ENCODE measurements at regions not wholly inside any gene's neighbourhood (a gene's known extent, or its start where the extent isn't known, plus 50 kb on each side); places are given as distances from the start of the nearest gene placed in this dataset.

DNA sequence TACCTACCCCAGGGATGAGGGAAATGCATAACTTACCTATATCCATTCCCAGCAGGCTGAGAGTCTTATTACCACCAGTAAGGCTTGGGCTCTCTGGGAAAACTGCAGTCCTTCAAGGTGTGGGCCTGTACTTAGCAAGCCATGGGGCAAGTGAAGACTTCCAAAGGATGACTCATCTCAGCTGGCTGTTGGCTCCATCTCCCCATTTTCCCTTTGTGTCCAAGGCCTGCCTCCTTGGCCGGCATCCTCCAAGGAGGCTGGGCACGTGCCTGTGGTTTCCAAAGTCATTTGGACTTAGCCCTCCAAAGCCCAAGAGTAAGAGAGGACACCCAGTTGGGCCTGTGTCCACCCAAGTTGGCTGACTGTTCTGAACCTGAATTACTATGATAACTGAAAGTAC, 89.8 kb downstream of the TMEM100 start:
- DNase-seq = no peak

DNA sequence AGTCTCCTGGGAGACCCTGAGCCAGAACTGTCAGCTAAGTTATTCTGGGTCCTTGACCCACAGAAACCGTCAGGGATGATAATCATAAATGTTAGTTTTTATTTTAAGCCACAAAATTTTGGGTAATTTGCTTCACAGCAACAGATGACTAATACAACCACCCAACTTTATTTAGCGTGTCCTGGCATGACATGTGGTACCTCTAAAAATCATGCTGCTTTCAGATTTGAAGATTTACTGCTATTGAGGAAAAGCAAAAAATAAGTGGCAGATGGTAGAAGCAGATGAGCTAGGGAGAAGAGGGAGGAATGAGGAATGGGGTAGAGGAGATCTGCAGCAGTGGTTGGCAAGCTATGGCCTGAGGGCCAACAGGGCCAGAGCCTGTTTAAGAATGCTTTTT, 90.4 kb downstream of the TMEM100 start:
- no peak for DNase-seq

DNA sequence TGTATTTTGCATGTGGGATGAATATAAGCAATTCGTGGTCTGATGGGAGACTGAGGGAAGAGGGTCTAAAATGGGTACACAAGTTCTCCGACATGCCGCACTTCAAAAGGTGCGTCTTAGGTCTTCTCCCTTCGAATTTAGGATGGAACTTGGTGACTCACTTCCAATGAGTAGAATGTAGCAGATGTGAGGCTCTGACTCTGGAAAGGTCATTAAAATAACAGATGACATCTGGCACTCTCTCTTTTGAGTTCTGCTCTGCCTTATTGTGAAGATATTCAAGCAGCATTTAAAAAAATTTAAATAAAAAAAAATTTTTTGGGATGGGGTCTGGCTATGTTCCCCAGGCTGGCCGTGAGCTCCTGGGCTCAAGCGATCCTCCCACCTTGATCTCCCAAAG, 92.7 kb downstream of the TMEM100 start:
- no peak for DNase-seq

DNA sequence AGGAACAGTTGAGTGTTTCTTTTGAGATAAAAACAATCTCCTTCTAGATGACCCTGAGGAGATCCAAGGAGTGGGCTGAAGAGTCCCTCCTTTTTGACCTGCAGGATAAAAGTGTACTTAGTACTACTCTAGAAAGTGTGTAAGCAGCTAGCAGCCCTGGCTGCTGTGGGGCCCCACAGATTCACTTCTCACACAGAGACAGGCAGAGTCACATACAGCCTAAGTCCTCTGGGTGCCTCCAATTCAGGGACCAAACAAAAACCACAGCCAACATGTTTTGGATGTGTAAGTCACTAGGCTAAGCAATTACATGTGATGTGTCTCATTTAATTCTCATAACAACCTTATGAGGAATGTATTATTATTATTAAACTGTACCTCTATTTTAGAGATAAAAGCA, 97.1 kb downstream of the TMEM100 start:
- peak in 1 of 2 experiments; percentile 23 for DNase-seq

DNA sequence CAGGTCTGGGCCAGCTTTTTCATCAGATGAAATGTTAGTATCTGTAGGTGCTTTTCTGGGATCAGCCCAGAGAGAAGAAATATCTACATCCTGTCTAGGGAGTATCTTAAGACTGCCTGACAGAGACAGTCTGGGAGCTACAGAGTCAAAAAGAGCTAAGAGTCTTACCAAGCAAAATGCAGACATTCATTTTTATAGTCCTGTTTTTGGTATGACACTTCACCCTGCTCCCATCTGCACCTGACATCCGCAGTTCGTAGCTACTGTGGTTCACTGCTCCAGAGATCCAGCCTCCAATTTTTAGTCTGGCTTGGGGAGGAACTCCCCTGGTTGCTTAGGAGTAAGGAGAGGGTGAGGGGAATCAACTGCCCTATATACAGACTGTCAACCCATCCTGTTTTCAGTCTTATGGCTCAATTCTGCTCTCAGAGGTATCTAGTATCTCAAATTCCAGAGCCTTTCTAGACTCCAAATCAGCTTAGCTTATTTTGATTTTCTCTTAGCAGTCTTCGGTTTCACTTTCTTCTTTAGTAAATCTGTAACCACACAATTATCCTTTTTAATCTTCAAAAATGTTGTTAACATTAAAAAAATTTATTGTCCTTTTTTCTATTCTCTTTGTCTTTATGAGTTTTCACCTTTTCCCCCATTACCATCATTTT, 97.8 kb downstream of the TMEM100 start:
- peak in 1 of 2 experiments; percentile 9 for DNase-seq

DNA sequence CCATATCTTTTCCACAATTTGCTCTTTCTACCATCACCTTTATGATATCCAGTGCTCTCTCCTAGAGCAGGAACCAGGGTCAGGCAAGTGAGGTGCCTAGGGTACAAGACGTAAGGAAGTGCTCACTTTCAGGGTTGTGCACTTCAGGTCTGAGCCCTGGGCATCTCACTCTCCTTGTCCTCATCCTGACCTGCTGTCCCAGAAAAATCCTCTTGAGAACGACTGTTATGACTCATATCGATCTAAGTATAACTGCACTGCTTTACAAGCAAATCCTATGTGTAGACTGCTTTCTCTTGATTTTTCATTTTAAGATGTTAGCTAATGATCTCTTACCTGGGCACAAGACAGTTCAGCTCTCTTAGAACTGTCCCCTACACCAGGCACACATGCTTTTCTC, 100.1 kb downstream of the TMEM100 start:
- no peak for DNase-seq

DNA sequence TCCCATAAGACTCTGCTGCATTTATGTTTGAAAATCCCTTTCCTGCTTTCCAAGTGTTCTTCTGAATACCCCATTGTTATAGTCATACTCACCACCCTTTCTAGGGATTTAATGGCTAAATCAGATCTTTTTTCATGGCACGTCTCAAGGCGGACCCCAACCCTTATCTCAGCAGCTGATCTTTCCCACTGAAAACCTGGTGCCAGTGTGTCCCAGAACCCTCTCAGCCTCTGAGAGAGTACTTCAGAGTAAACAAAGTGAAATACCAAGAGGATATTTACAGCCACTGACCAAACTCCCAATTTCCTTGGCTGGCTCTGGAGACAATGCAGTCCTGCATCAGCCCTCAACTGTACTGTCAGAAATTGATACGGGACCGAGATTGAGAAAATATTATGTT, 101.7 kb downstream of the TMEM100 start:
- DNase-seq = no peak

DNA sequence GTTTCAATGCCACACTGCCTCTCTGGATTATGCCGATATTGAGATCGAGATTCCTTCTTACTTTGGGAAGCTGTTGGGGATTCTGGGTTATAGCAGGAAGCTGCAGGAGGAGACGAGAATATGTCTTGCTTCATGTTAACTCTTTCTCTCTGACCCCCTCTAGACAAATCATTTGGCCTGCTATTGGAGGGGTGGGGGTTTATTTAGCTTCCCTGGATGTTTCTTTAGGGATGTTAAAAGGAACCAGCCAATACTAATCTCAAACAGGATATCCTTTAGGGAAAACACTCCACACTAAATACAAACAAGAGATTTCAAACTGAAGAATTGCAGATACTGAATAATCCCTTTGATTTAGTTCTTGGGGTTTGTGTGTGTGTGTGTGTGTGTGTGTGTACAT, 102.6 kb downstream of the TMEM100 start:
- DNase-seq = no peak

DNA sequence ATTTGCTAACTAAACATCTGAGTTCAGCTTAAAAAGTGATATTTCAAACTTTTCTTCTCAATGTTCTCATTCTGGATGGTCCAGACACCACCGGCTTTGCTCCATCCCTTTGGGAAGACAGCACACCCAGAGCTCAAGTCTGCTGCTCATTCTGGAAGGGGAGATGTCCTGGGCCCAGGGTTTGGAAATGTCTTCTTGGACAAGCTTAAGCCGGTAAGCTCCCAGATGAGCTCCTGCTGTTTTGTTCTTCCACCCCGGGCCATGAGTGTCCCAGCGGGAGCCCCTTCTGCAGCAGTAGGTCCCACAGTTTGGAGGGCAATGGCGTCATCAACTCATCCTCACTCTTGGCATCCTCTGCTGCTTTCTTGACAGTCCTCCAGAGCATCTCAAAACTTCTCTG, 105.2 kb downstream of the TMEM100 start:
- no peak for DNase-seq

DNA sequence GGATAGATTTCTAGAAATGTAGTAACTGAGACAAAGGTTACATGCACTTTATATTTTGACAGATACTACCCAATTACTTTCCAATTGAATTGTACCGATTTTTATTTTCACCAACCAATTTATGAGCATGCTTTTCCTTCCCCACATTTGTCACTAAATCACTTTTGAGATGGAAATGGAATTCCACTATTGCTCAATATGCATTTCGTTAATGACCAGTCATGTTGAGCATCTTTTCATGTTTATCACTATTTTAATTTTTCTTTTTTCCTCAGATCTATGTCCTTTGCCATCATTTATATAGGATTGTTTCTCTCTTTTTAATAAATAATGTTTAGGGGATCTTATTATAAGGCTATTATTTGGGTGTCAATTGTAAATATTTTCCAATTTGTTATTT, 102.8 kb upstream of the SMIM36 start:
- no peak for DNase-seq

DNA sequence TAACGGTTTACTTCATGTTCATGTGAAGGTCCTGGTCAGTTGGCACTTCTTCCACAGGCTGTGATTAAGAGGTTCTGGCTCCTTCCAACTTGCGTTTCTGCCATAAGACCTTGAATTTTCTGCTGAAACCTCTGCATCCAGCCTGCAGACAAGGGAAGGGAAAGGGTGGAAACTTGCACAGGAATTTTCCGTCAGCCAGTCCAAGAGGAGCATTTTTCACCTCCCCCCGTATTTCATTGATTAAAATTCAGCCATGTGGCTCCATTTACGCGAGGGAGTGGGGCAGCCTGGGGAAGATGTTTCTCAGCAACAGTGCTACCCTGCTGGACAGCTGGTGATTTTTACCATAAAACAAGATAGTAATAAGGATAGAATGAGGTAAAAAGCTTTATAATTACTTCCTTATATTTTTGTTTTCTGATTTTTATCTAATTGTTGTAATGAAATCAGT, 101.5 kb upstream of the SMIM36 start:
- DNase-seq = no peak

DNA sequence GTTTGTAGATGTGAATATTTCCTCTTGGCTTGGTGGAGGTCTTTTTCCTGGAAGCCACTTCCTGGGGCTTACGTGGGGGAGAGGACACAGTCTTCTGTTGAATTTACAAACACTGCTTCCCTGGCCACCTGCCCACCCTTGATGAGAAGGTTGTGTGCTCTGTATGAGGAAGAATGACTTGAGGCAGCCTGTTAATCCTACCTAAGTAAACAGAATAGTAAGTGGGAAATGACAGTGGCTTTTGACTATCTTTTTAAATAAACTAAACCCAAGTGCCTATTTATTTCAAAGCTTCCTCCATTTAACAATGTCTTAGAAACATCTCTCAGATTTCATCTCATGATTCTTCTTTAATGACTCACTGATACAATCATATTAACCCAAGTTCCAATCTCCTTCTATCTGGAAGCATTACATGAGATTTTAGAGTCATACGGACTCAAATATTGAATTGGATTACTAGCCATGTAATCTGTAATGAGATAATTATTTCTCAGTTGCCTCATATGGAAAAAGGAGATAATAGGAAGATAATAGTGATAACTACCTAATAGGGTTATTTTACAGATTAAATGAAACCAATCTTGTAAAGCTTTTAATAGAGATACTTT, 96.6 kb upstream of the SMIM36 start:
- no peak for DNase-seq

DNA sequence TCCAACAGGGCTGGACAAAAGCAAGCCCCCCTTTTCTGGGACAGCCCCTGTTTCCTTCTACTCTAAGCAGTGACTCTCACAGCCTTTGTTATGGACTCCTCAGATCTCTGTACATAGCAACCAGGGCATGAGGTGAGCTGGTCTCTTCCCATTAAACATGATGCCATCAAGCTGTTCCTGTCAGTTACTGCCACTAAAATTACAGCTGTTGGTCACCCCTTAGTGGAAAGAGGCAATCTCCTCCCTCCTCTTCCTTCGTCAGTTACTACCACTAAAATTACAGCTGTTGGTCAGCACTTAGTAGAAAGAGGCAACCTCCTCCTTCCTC, 95.2 kb upstream of the SMIM36 start:
- DNase-seq = no peak

DNA sequence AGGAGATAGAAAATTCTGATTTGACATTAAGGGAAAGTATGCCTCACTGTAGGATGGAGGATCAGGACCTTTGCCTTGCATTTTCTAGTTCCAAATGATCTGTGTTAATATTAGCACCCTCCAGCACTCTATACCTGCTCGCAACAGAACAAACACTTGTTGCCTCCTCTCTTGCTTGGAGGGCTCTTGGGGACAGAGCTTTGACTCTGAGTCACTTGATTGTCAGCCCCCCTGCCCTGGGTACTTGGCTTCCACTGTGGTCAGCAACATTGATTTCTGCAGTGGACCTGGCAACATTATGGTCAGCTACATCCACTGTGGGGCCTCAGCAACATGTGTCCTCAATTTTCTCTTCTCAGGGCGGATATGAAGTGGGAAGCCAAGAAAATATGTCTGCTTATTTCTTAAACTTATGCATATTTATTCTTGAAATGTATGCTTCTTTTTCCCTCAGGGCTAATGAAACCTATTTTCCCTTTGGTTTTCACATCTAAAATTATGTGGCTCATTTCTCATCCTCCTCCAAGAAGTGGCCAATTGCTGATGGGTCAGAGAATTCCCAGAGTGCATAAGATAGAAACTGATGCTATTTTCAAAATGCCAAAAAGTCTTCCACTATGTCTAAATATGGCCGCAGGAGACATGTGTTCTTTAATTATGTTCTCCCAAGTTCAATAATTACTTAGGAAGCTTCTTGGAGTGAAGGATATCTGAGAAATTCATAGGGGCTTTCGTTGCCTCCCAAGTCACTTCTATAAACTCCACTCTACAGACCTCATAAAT, 94.6 kb upstream of the SMIM36 start:
- no peak for DNase-seq

DNA sequence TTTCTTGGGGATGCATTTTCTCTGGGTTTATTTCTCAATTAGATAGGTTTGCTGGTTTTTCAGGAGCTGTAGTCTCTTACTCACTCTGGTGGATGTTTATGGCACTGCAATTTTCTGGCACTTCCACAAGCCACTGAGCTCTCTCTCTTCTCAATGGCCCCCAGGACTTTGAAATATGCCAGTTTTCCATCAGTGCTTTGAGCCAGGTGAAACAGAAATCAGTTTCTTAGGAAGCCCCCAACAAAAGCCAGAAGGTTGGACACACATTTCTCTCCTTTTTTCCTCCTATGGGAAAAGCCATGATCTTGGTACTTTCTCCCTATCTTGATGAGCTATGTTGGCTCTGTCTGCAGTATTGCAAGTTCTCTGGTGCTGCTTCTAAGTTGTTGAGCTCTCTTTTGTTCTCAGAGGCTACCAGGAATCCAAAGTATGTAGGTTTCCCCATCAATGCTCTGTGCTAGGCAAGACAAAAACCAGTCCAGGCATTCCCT, 90.7 kb upstream of the SMIM36 start:
- DNase-seq = peak; percentile 12 to 22

DNA sequence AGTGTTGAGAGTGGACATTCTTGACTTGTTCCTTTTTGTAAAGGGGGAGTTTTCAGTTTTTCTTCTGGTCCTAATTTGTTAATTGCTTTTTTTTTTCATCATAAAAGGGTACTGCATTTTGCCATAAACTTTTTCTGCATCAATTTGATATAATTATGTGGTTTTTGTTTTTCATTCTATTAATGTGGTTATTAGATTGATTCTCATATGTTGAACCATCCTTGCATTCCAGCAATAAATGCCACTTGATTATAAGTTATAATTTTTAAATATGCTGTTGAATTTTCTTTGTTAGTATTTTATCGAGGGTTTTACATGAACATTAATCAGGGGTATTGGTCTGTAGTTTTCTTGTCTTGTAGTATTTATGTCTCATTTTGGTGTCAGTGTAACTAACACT, 87.2 kb upstream of the SMIM36 start:
- no peak for DNase-seq

DNA sequence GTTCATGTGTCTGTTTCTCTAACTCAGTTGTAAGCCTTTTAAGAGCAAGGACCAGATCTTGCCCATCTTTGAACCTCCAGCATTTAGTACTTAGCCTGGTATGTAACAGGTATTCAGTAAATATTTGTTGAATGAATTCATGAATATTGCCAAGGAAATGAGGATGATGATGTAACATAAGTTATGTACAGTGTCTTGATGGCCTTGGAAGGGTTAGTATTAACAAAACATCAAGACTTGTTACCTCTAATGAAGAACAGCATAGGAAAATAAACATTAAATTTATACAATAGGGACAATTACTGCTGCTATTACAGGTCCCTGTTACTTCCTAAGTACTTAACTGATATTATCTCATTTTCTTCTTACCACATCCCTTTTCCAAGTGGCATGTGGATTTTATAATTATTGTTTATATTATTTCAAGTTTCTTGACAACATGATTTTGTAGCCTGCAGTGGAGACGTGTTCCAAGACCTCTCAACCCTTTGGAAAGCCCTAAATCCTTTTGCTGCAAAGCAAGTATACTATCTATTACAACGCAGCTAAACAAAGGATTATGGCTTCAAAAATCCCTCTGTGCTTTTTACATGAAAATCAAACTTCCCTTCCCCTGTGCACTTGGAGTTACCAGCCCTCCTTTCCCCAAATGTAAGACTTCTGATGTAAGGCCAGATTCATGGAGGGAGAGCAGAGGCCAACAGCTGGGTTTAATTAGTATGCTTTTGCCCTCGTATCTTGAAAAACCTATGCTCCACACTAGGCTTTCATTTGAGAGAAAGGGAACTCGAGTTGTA, 77.4 kb upstream of the SMIM36 start:
- DNase-seq = no peak

DNA sequence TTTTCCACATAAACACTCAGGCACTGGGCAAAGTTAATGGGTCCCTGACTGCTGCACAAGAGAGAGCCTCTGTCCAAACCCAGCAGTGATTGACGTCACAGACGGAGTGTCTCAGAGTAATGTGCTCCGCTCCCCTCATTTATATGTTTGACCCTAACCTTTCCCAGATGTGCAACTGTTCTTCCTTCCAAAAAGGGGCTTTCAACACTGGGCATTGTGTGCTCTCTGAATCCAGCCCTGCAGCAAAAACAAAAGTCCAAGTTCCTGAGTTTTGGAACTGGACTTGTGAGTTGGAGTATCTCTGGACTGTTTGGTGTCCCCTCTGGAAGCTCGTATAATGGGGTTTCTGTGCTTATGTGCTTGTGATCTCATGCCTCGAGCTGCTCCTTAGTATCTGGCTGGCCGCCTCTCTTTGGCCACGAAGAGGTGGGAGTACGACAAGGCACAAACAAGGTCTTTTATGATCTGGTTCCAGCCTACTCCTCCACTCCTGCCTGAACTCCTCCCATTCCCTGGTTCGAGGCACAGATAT, 76.4 kb upstream of the SMIM36 start:
- no peak for DNase-seq

DNA sequence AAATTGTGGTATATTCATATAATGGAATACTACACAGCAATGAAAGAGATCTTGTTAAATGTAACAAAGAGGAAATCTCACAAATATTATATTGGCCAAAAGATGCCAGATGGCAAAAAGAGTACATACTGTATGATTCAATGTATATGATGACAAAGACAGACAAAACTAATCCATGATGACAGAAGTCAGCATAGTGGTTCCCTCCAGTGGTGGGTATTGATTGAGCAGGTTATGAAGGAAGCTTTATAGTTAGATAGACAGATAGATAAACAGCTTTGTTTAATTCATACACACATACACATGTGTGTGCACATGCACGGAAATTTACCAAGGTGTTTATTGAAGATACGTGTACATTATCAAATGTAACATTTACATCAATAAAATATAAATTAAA, 74.4 kb upstream of the SMIM36 start:
- DNase-seq = no peak

DNA sequence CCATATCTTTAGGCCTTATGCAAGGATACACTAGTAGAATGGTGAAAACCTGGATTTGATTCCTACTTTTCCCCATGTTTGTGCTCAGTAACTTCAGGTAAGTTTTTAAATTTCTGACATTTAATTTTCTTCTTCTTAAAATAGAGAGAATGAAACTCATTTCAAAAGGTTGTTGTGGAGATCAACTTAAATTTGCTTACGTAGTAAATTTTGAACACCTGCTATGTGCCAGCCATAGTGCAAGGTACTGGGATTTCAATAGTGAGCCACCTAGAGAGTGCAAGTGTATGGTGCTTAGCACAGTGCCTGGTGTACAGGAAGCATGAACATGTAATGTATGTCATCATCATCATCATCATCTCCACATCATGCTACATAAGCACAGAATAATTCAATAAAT, 73.6 kb upstream of the SMIM36 start:
- DNase-seq = no peak

DNA sequence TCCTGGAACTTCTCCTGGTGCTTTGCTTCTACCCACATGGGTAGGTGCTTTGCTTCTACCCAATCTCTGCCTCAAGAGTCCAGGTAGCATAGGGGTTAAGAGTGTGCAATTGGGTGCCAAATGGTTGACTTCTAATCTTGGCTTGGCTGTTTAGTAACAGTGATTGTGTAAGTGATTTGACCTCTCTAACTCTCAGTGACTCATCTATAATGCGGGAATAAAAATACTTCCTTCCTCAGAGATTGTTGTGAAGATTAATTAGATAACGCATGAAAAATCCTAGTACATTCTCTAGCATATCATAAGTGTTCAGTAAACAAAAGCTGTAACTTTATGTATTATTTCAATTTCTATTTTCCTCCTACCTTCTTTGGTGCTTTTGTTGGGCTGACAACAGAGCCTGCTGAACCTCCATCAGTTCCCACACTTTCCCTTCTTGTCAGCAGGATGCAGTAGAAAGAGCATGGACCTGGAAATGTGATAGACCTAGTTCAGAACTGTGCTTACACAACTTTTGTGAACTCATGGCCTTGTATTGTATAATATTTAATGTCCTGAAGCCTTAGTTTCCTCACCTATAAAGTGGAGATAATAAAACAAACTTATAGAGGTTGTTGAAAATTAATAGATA, 72.9 kb upstream of the SMIM36 start:
- no peak for DNase-seq

DNA sequence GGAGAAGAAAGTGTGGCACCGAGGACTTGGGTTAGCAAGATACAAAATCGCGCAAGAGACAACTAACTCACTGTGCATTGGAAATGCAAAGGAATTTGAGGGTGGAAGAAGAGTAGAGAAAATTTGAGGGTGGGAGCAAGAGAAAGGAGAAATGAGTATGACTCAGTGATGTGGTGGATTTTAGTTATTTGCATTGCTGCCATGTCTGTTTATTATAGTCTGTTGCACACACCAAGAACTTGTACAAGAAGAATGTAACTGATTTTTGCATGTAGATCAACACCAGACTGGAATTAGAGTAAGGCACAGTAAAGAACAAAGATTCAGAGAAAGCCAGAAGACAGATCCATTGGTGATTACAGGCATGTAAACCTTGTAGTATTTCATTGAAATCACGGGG, 71.6 kb upstream of the SMIM36 start:
- DNase-seq = no peak

All from activated CD4-positive, alpha-beta T cell treated with anti-CD3 and anti-CD28 coated beads, Interleukin-2, amount 50 U/mL, for 48 hours (primary cell).